K562 (cell line): ENCODE measurements at regions not wholly inside any gene's neighbourhood (a gene's known extent, or its start where the extent isn't known, plus 50 kb on each side); places are given as distances from the start of the nearest gene placed in this dataset.

Experiments used
- ATAC-seq: fragments of 200-7000 bp; cut with Tn5 transposase; 3 replicates; pipeline ENCODE4 v1.9.1; 2020; ENCODE audit warnings: moderate library complexity
- BruUV-seq: library from RNA; stranded (reverse); fragments of 400-500 nt; replicated peaks from 2 replicates; lab custom pipeline; 2021; lab: Mats Ljungman, UMichigan
- CTCF ChIA-PET: fragments of 300-600 bp; formaldehyde crosslinking; extraction: SDS; loops from one replicate; lab custom pipeline; 2021; ENCODE audit warnings: low intra/inter-chr PET ratio; lab: Yijun Ruan, JAX
- POLR2A ChIA-PET: fragments of 300-600, 350-650 bp; sonication (Branson Sonifier 250); formaldehyde crosslinking; extraction: SDS; loops from one replicate; lab custom pipeline; 2021; ENCODE audit warnings: antibody characterized with exemption, inconsistent platforms; lab: Yijun Ruan, JAX
- DNase-seq, 4 experiments: peaks; one replicate each; pipeline versions ENCODE4 v3.0.0 to v3.0.0-alpha.2; 2011 to 2018; ENCODE audit warnings: low spot score in 3 of 4, mixed read lengths in 3 of 4; ENCODE audit errors: extremely low read depth in 1 of 4
- FAIRE-seq: peaks from 2 replicates; lab custom pipeline; 2011; peaks lifted over from hg19 to GRCh38; lab: Jason Lieb, UNC
- H2AFZ ChIP-seq: 2 replicates; pipeline ENCODE4 v1.6.0; 2011; ENCODE audit warnings: low read depth, low read length, control low read depth, inconsistent platforms
- H3K27ac ChIP-seq: fragments of 200-600 bp; 3 replicates; pipeline ENCODE4 v1.8.0; 2011; ENCODE audit warnings: low read depth, mild to moderate bottlenecking, control low read depth, inconsistent platforms, low read length, moderate library complexity, mixed read lengths; ENCODE audit errors: extremely low read depth
- H3K27me3 ChIP-seq, 2 experiments: fragments of 300-600 bp in 1 of 2; 2 replicates in 1 of 2; 3 replicates in 1 of 2; pipeline versions ENCODE4 v1.6.0 to v1.8.0; 2011; ENCODE audit warnings: inconsistent platforms in 2 of 2, low read length in 2 of 2, mild to moderate bottlenecking in 1 of 2, mixed read lengths in 1 of 2, moderate library complexity in 1 of 2; ENCODE audit not compliant: control insufficient read depth in 2 of 2, insufficient read depth in 2 of 2
- H3K36me3 ChIP-seq: fragments of 300-600 bp; 3 replicates; pipeline ENCODE4 v1.8.0; 2011; ENCODE audit warnings: mild to moderate bottlenecking, low read length, inconsistent platforms; ENCODE audit not compliant: control insufficient read depth, insufficient read depth
- H3K4me1 ChIP-seq, 2 experiments: fragments of 200-600 bp in 1 of 2; replicated peaks in 1 of 2; 2 replicates in 1 of 2; 3 replicates in 1 of 2; pipeline versions ENCODE4 v1.5.1 to v1.8.0; 2011; ENCODE audit warnings: inconsistent platforms in 2 of 2, low read length in 2 of 2, mild to moderate bottlenecking in 1 of 2, mixed read lengths in 1 of 2, moderate library complexity in 1 of 2; ENCODE audit not compliant: control insufficient read depth in 2 of 2, insufficient read depth in 2 of 2
- H3K4me2 ChIP-seq: 2 replicates; pipeline ENCODE4 v1.6.1; 2011; ENCODE audit warnings: low read length, control low read depth, inconsistent platforms, mixed read lengths; ENCODE audit not compliant: insufficient read depth
- H3K4me3 ChIP-seq: fragments of 200-600 bp; sonication (generic), shearing (Covaris generic); 2 replicates; pipeline ENCODE4 v1.5.1; 2016; ENCODE audit warnings: control low read depth, inconsistent platforms
- H3K79me2 ChIP-seq: fragments of 200-600 bp; 3 replicates; pipeline ENCODE4 v1.8.0; 2011; ENCODE audit warnings: low read length, inconsistent platforms; ENCODE audit not compliant: control insufficient read depth, insufficient read depth
- H3K9ac ChIP-seq, 2 experiments: 2 replicates each; pipeline versions ENCODE4 v1.6.0 to v1.6.1; 2011; ENCODE audit warnings: low read depth in 2 of 2, low read length in 2 of 2, control low read depth in 1 of 2, inconsistent platforms in 1 of 2, mild to moderate bottlenecking in 1 of 2, mixed read lengths in 1 of 2; ENCODE audit not compliant: insufficient read depth in 1 of 2
- H3K9me1 ChIP-seq: one replicate; pipeline ENCODE4 v1.6.0; 2011; ENCODE audit warnings: inconsistent platforms, mild to moderate bottlenecking, low read length, moderate library complexity; ENCODE audit not compliant: control insufficient read depth, insufficient read depth
- H3K9me3 ChIP-seq: replicated peaks from 2 replicates; pipeline ENCODE4 v1.5.1; 2011; ENCODE audit warnings: low read depth, low read length, inconsistent platforms; ENCODE audit not compliant: control insufficient read depth, insufficient read depth
- H4K20me1 ChIP-seq: replicated peaks from 2 replicates; pipeline ENCODE4 v1.6.1; 2011; ENCODE audit warnings: low read length, inconsistent platforms, mixed read lengths; ENCODE audit not compliant: control insufficient read depth, insufficient read depth
- AFF4 ChIP-seq: sonication (generic); formaldehyde crosslinking; IDR thresholded peaks from 2 replicates; pipeline ENCODE4 v1.8.0; 2023; ENCODE audit warnings: mild to moderate bottlenecking, missing genetic modification reagents
- DLX4 ChIP-seq: fragments of 250-450 bp; sonication (Bioruptor Pico); IDR thresholded peaks from 2 replicates; pipeline ENCODE4 v1.6.1; 2021; ENCODE audit warnings: mild to moderate bottlenecking
- RFX7 ChIP-seq: fragments of 250-450 bp; sonication (Bioruptor Pico); IDR thresholded peaks from 2 replicates; pipeline ENCODE4 v1.5.1; 2021; ENCODE audit warnings: mild to moderate bottlenecking
- TSHZ1 ChIP-seq: fragments of 250-450 bp; sonication (Bioruptor Pico); IDR thresholded peaks from 2 replicates; pipeline ENCODE4 v1.4.0; 2020; ENCODE audit warnings: mild to moderate bottlenecking, moderate library complexity
- ZHX1 ChIP-seq: fragments of 150-350 bp; conservative IDR thresholded peaks from 2 replicates; pipeline ENCODE4 v1.6.1; 2014; ENCODE audit warnings: low read length
- WGBS: fragments of 100-300 bp; shearing (Covaris generic); methylation state at CpG from one replicate; pipeline ENCODE4 v1.1.6; 2016; ENCODE audit warnings: low coverage, mixed read lengths; ENCODE audit not compliant: insufficient coverage; ENCODE audit errors: missing lambda C conversion rate; 5-methylcytosine and 5-hydroxymethylcytosine counted together
- in situ Hi-C: fragments of 300-500 bp; cut with MboI; formaldehyde crosslinking; loops from 4 replicates; pipeline ENCODE4 v1.15.0; 2018; ENCODE audit warnings: inconsistent platforms, mixed read lengths
- intact Hi-C: fragments of 100-400 bp; cut with micrococcal nuclease; formaldehyde crosslinking; loops from 2 replicates; pipeline ENCODE4 v1.14.2; 2022

GRCh38 chr13:59367467-59367866, 796.3 kb downstream of the DIAPH3 start:
- POLR2A ChIA-PET = no interaction called here
- H3K79me2 ChIP-seq = no peaks in the 10 kb centered on the region
- no TSS peak for BruUV-seq
- H3K4me2 ChIP-seq = no peak overlapping the region
- ATAC-seq (no peak), DNase-seq (no peak), FAIRE-seq (no peak)
- 0% methylated on average over 5 of the region's 5 CpGs for WGBS
- H2AFZ ChIP-seq = no peak overlapping the region
- in situ Hi-C loops = no loop called here
- CTCF ChIA-PET = no interaction called here
- intact Hi-C loops = no loop called here
- no peaks in the 10 kb centered on the region for H3K9me1 ChIP-seq
- H3K9me3 ChIP-seq = no peaks in the 10 kb centered on the region
- H3K9ac ChIP-seq = no peak overlapping the region
- no peak overlapping the region for H3K4me3 ChIP-seq
- H3K27me3 ChIP-seq = no peaks in the 10 kb centered on the region
- H3K4me1 ChIP-seq = no peaks in the 10 kb centered on the region
- no peaks in the 10 kb centered on the region for H4K20me1 ChIP-seq
- H3K36me3 ChIP-seq = no peaks in the 10 kb centered on the region
- no peak overlapping the region for H3K27ac ChIP-seq
- TF ChIP-seq ZHX1 = no peak
- no peak for TF ChIP-seq AFF4
- no peak for TF ChIP-seq DLX4
- TF ChIP-seq RFX7 = no peak
- TF ChIP-seq TSHZ1 (CRISPR knock-in tag) = no peak
